ENCODE measurements at regions not wholly inside any gene's neighbourhood (a gene's known extent, or its start where the extent isn't known, plus 50 kb on each side); places are given as distances from the start of the nearest gene placed in this dataset.

- no peak for DNase-seq
Measured at GRCh38 chr7:10211016-10211415, 762.7 kb upstream of the PHF14 start.

GRCh38 chr7:10211861-10212260, 761.8 kb upstream of the PHF14 start:
- no peak for DNase-seq

- no peak for DNase-seq
Measured at GRCh38 chr7:10212649-10213048, 761.0 kb upstream of the PHF14 start.

GRCh38 chr7:10216462-10216861, 757.2 kb upstream of the PHF14 start:
- no peak for DNase-seq

GRCh38 chr7:10221084-10221483, 752.6 kb upstream of the PHF14 start:
- no peak for DNase-seq

GRCh38 chr7:10222976-10223375, 750.7 kb upstream of the PHF14 start:
- no peak for DNase-seq

GRCh38 chr7:10225275-10225674, 748.4 kb upstream of the PHF14 start:
- no peak for DNase-seq

- no peak for DNase-seq
Measured at GRCh38 chr7:10237306-10237705, 736.4 kb upstream of the PHF14 start.

GRCh38 chr7:10238641-10239040, 735.0 kb upstream of the PHF14 start:
- no peak for DNase-seq

- DNase-seq: no peak
Measured at GRCh38 chr7:10239695-10240345, 733.9 kb upstream of the PHF14 start.

- DNase-seq: no peak
Measured at GRCh38 chr7:10245406-10245805, 728.3 kb upstream of the PHF14 start.

GRCh38 chr7:10257438-10257837, 716.2 kb upstream of the PHF14 start:
- DNase-seq: no peak

- DNase-seq: no peak
Measured at GRCh38 chr7:10266976-10267375, 706.7 kb upstream of the PHF14 start.

- no peak for DNase-seq
Measured at GRCh38 chr7:10268034-10268433, 705.6 kb upstream of the PHF14 start.

GRCh38 chr7:10282909-10283308, 690.8 kb upstream of the PHF14 start:
- no peak for DNase-seq

GRCh38 chr7:10284001-10284400, 689.7 kb upstream of the PHF14 start:
- no peak for DNase-seq

GRCh38 chr7:10299384-10299783, 674.3 kb upstream of the PHF14 start:
- DNase-seq: no peak

GRCh38 chr7:10300577-10300976, 673.1 kb upstream of the PHF14 start:
- DNase-seq: no peak

GRCh38 chr7:10308276-10308675, 665.4 kb upstream of the PHF14 start:
- no peak for DNase-seq

GRCh38 chr7:10312942-10313341, 660.7 kb upstream of the PHF14 start:
- no peak for DNase-seq

- no peak for DNase-seq
Measured at GRCh38 chr7:10315881-10316280, 657.8 kb upstream of the PHF14 start.

- no peak for DNase-seq
Measured at GRCh38 chr7:10316488-10316887, 657.2 kb upstream of the PHF14 start.

- DNase-seq: no peak
Measured at GRCh38 chr7:10325395-10325794, 648.3 kb upstream of the PHF14 start.

GRCh38 chr7:10343108-10343507, 630.6 kb upstream of the PHF14 start:
- no peak for DNase-seq

- DNase-seq: no peak
Measured at GRCh38 chr7:10346032-10346431, 627.6 kb upstream of the PHF14 start.

- DNase-seq: no peak
Measured at GRCh38 chr7:10355816-10356215, 617.9 kb upstream of the PHF14 start.
